HG02759 (cell line): ENCODE measurements at regions not wholly inside any gene's neighbourhood (a gene's known extent, or its start where the extent isn't known, plus 50 kb on each side); places are given as distances from the start of the nearest gene placed in this dataset.
"Not testable (repeated sequence)": the region's sequence is repeated elsewhere in the genome, so short reads cannot be mapped to it uniquely, and the experiment has no call there.

Experiments
- ATAC-seq: cut with Tn5 transposase; IDR thresholded peaks from one replicate; pipeline ENCODE4 v1.9.1; 2021; ENCODE audit warnings: mild to moderate bottlenecking, moderate library complexity; ENCODE audit not compliant: unreplicated experiment

GRCh38 chr2:185245806-185246205 is 492.8 kb upstream of the FSIP2 start:
- ATAC-seq = no peak

GRCh38 chr2:185246717-185247116 is 491.9 kb upstream of the FSIP2 start:
- ATAC-seq = no peak

- peak; percentile 74 for ATAC-seq
Observed at GRCh38 chr2:185255566-185255965, 483.0 kb upstream of the FSIP2 start.

GRCh38 chr2:185265747-185266146 is 472.9 kb upstream of the FSIP2 start:
- no peak for ATAC-seq

- ATAC-seq = no peak
Observed at GRCh38 chr2:185268651-185269050, 470.0 kb upstream of the FSIP2 start.

GRCh38 chr2:185274718-185275484 is 463.7 kb upstream of the FSIP2 start:
- ATAC-seq = no peak

- ATAC-seq = not testable (repeated sequence)
Observed at GRCh38 chr2:185275979-185276378, 462.6 kb upstream of the FSIP2 start.

- ATAC-seq = no peak
Observed at GRCh38 chr2:185278761-185279160, 459.8 kb upstream of the FSIP2 start.

- ATAC-seq = no peak
Observed at GRCh38 chr2:185279999-185280398, 458.6 kb upstream of the FSIP2 start.

GRCh38 chr2:185284696-185285095 is 453.9 kb upstream of the FSIP2 start:
- no peak for ATAC-seq

- ATAC-seq = not testable (repeated sequence)
Observed at GRCh38 chr2:185290012-185290411, 448.6 kb upstream of the FSIP2 start.

- ATAC-seq = peak; percentile 97
Observed at GRCh38 chr2:185291035-185291647, 447.5 kb upstream of the FSIP2 start.

GRCh38 chr2:185299867-185300266 is 438.7 kb upstream of the FSIP2 start:
- no peak for ATAC-seq

GRCh38 chr2:185306119-185306518 is 432.5 kb upstream of the FSIP2 start:
- ATAC-seq = no peak

- ATAC-seq = peak; percentile 90
Observed at GRCh38 chr2:185316383-185316782, 422.2 kb upstream of the FSIP2 start.

- ATAC-seq = no peak
Observed at GRCh38 chr2:185318271-185318724, 420.3 kb upstream of the FSIP2 start.

GRCh38 chr2:185335879-185336278 is 402.7 kb upstream of the FSIP2 start:
- no peak for ATAC-seq

- no peak for ATAC-seq
Observed at GRCh38 chr2:185337033-185337432, 401.6 kb upstream of the FSIP2 start.

GRCh38 chr2:185338104-185338503 is 400.5 kb upstream of the FSIP2 start:
- no peak for ATAC-seq

- ATAC-seq = no peak
Observed at GRCh38 chr2:185347445-185347844, 391.2 kb upstream of the FSIP2 start.

- ATAC-seq = no peak
Observed at GRCh38 chr2:185360776-185361175, 377.8 kb upstream of the FSIP2 start.

- ATAC-seq = no peak
Observed at GRCh38 chr2:185372188-185372587, 366.4 kb upstream of the FSIP2 start.
